OCI-LY3 (cell line): ENCODE measurements at regions not wholly inside any gene's neighbourhood (a gene's known extent, or its start where the extent isn't known, plus 50 kb on each side); places are given as distances from the start of the nearest gene placed in this dataset.

Experiments
- EZH2phosphoT487 ChIP-seq: fragments of 200-600 bp; shearing (Covaris generic); IDR thresholded peaks from 2 replicates; pipeline ENCODE4 v1.6.1; 2018; ENCODE audit warnings: antibody characterized with exemption, mixed run types, low read depth
- TF ChIP-seq, protein P1 (sequence below): fragments of 200-600, 300-600 bp; sonication (generic); IDR thresholded peaks from 2 replicates; pipeline ENCODE4 v1.5.1; 2014; ENCODE audit warnings: antibody characterized with exemption, low read length, low read depth

DNA sequence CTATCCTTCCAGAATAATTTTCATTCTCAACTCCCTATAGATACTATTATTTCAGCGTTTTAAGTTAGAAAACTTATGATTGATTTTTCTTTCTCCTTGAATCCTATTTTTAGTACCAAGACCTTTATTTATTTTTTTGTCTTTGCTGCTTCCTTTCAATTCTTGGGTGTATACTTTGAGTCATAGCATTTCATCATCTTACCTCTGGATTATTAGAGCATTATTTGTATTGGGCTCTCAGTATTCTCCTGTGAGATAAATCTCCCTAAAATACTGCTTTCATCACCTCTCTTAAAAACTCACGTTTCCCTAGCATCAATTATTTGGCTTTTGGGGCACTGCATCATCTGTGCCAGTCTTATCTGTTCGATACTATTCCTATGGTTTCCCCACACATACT, 222.8 kb downstream of the POSTN start:
- TF ChIP-seq, protein P1, sequence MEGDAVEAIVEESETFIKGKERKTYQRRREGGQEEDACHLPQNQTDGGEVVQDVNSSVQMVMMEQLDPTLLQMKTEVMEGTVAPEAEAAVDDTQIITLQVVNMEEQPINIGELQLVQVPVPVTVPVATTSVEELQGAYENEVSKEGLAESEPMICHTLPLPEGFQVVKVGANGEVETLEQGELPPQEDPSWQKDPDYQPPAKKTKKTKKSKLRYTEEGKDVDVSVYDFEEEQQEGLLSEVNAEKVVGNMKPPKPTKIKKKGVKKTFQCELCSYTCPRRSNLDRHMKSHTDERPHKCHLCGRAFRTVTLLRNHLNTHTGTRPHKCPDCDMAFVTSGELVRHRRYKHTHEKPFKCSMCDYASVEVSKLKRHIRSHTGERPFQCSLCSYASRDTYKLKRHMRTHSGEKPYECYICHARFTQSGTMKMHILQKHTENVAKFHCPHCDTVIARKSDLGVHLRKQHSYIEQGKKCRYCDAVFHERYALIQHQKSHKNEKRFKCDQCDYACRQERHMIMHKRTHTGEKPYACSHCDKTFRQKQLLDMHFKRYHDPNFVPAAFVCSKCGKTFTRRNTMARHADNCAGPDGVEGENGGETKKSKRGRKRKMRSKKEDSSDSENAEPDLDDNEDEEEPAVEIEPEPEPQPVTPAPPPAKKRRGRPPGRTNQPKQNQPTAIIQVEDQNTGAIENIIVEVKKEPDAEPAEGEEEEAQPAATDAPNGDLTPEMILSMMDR: no peak
- no peak for TF ChIP-seq EZH2phosphoT487
